ENCODE measurements at regions not wholly inside any gene's neighbourhood (a gene's known extent, or its start where the extent isn't known, plus 50 kb on each side); places are given as distances from the start of the nearest gene placed in this dataset.

DNA sequence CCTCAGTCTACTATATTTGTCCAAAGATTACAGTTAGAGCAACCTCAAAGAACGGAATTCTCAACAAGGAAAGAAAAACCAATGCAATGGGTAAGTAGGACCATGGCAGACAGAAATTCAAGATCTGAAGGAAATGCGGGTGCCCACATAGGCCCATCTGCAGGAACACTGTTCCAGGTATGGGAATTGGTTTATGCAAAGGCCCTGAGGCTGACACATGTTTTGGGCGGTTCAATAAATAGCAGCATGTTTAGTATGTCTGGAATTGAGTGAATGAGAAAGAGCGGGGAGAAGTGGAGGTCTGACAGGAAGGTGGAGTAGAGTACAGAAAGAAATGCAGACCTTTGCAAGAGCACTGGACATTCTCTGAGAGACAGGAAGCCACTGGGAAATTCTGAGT is 164.7 kb upstream of the KLF12 start:
- no peak for TF ChIP-seq CTCF (IDR thresholded peaks at IDR 0.05; ENCODE audit: control insufficient read depth, extremely low read depth, insufficient read depth)

DNA sequence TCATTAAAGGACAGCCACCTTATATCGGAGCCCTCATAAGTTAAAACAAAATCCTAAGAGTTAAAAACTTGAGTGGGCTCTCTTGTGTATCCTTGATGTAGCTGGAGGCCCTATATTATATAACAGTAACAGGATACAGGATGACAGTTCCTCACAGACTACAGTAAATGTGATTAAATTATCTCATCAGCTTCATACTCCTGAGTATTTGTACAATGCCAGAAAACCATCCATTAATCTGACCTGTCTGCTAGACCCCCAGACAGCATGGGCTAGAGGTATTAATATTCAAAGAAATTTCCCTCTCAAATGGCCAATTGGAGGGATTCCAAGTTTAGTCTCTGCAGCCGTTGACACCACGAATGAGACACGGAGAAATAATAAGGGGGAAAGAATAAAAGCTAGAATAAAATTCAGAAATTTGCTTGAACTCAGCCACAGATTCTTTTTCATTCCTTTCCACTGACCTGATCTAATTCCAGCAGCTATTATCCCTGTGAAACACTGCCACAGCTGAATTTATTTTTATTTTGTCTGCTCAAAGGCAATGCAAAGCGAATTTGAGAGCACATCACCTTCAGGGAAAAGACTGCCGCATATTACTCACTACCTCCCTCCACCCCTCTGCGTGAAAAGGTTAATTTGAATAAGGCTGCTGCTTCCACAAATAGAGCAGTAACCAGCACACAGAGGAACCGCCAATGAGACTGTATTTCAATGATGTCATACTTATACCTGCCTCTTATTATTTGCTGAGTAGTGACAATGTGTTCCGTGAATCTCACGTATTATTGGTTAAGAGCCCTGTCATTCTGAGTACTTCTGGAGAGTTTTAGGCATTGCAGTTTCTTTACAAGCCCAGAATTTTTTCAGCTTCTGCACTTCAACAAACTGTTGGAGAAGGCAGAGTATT is 155.9 kb upstream of the KLF12 start:
- H3K4me3 ChIP-seq (ENCODE audit: low read depth, low read length) = no peak overlapping the region

More for the DNA sequence above, 164.7 kb upstream of the KLF12 start:
- no peak overlapping the region for H3K4me3 ChIP-seq (ENCODE audit: low read depth, low read length)
- no peak for DNase-seq (ENCODE audit: low read depth)

GRCh38 chr13:74289107-74289506 is 154.9 kb upstream of the KLF12 start:
- no peak for DNase-seq (ENCODE audit: low read depth)
- no peak overlapping the region for H3K4me3 ChIP-seq (ENCODE audit: low read depth, low read length)
- TF ChIP-seq CTCF (IDR thresholded peaks at IDR 0.05; ENCODE audit: control insufficient read depth, extremely low read depth, insufficient read depth) = no peak

More for the DNA sequence above, 155.9 kb upstream of the KLF12 start:
- no peak for TF ChIP-seq CTCF (IDR thresholded peaks at IDR 0.05; ENCODE audit: control insufficient read depth, extremely low read depth, insufficient read depth)
- no peak for DNase-seq (ENCODE audit: low read depth)

DNA sequence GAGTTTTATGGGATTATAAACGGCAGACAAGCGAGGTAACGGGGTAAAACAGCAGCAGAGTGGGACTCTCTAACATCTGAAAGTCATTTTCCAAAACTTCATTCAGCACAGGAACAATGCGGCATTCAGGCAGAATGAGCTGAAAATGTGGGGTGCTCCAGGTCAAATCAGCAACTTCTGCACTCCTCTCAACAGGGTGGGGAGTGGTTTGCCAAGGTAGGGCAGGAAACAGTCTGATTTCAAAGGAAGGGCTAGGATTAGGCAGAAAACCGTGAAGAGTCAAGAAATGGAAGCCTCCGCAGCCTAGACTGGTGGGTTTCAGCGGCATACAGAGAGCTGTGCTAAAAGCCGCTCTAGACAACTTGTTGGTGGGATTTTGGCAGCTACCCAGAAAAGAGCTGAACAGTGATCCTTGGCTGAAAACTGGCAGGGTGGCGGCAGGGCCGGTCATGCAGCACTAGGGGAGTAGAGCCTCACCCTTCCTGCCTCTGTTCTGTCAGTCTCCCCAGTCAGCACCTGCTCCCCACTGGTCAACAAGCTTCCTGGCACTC is 154.2 kb upstream of the KLF12 start:
- DNase-seq (ENCODE audit: low read depth) = no peak
- no peak for TF ChIP-seq CTCF (IDR thresholded peaks at IDR 0.05; ENCODE audit: control insufficient read depth, extremely low read depth, insufficient read depth)
- H3K4me3 ChIP-seq (ENCODE audit: low read depth, low read length) = no peak overlapping the region

DNA sequence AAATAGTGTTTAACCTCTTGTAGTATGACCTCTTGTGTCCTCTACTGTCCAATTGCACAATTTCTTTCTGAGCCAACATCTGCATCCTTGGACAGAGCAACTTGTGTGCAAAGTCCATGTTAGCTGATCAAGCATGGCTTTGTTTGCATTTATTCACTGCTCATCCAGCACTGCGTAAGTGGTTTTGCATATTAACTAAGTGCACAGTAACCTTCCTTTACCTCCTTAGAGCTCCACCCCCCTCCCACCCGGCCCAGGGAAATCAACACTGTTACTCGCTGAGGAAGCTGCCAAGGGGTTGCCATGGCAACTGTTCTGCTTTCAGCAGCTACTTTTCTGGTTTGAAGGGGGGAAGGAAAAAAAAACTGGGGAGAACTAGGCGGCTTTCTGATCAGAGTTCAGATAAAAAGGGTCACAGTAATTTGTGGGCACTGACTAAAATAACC is 153.5 kb upstream of the KLF12 start:
- DNase-seq (ENCODE audit: low read depth) = no peak
- TF ChIP-seq CTCF (IDR thresholded peaks at IDR 0.05; ENCODE audit: control insufficient read depth, extremely low read depth, insufficient read depth) = no peak
- no peak overlapping the region for H3K4me3 ChIP-seq (ENCODE audit: low read depth, low read length)

GRCh38 chr13:74280795-74281490 is 146.7 kb upstream of the KLF12 start:
- TF ChIP-seq CTCF (IDR thresholded peaks at IDR 0.05; ENCODE audit: control insufficient read depth, extremely low read depth, insufficient read depth) = no peak
- H3K4me3 ChIP-seq (ENCODE audit: low read depth, low read length) = no peak overlapping the region
- DNase-seq (ENCODE audit: low read depth) = no peak

Measured in LNCaP clone FGC (cell line).